ENCODE measurements at regions not wholly inside any gene's neighbourhood (a gene's known extent, or its start where the extent isn't known, plus 50 kb on each side); places are given as distances from the start of the nearest gene placed in this dataset.
"Not testable (repeated sequence)": the region's sequence is repeated elsewhere in the genome, so short reads cannot be mapped to it uniquely, and the experiment has no call there.

GRCh38 chr17:68759002-68759342 lies 157.8 kb upstream of the FAM20A start:
- intact Hi-C loops (cut with DNase I), result loop anchor here in 1 of 2 donors (5.0 kb wide), 1 partner anchor 292 kb away; no protein-coding TSS in a partner anchor
- TF ChIP-seq CTCF (IDR thresholded peaks at IDR 0.05), result no peak
- no peaks in the 10 kb centered on the region for H3K27me3 ChIP-seq (ENCODE audit: insufficient read depth in 3 of 3, low read length in 2 of 3)
- ATAC-seq (no peak), DNase-seq (no peak)
- H3K36me3 ChIP-seq (ENCODE audit: insufficient read depth in 1 of 2, low read depth in 1 of 2), result no peaks in the 10 kb centered on the region
- no peaks in the 10 kb centered on the region for H3K4me1 ChIP-seq
- no peaks in the 10 kb centered on the region for H3K9me3 ChIP-seq
- H3K4me3 ChIP-seq, result peak overlapping the region; percentile 60
- peak overlapping the region; percentile 89 for H3K27ac ChIP-seq
- 75 to 85% (median 81%) methylated on average over 6 of the region's 6 CpGs for WGBS, 3 donors

DNA sequence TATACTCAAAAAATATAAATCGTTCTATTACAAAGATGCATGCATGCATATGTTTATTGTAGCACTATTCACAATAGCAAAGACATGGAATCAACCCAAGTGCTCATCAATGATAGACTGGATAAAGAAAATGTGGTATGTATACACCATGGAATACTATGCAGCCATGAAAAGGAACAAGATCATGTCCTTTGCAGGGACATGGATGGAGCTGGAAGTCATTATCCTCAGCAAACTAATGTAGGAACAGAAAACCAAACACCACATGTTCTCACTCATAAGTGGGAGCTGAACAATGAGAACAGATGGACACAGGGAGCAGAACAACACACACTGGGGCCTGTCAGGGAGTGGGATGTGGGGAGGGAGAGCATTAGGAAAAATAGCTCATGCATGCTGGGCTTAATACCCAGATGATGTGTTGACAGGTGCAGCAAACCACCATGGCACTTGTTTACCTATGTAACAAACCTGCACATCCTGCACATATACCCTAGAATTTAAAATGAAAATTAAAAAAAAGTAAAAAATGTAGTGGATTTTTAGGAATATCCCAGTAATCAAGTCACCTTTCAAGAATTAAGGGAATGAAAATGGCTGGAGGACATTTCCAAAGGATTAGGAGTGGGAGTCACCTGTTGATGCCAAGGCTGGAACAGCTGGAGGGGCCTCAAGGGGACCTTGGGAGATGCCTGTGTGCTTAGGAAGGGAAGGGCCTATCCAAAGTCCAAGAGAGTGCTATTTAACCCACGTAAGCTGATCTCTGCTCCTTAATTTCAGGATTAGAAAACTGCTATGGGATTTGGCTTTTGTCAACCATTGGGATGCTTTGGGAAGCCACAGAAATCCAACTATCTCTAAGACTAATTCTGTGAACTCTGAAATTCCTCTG lies 156.9 kb upstream of the FAM20A start:
- WGBS, 3 donors, result 81 to 88% (median 84%) methylated on average over 2 of the region's 2 CpGs

DNA sequence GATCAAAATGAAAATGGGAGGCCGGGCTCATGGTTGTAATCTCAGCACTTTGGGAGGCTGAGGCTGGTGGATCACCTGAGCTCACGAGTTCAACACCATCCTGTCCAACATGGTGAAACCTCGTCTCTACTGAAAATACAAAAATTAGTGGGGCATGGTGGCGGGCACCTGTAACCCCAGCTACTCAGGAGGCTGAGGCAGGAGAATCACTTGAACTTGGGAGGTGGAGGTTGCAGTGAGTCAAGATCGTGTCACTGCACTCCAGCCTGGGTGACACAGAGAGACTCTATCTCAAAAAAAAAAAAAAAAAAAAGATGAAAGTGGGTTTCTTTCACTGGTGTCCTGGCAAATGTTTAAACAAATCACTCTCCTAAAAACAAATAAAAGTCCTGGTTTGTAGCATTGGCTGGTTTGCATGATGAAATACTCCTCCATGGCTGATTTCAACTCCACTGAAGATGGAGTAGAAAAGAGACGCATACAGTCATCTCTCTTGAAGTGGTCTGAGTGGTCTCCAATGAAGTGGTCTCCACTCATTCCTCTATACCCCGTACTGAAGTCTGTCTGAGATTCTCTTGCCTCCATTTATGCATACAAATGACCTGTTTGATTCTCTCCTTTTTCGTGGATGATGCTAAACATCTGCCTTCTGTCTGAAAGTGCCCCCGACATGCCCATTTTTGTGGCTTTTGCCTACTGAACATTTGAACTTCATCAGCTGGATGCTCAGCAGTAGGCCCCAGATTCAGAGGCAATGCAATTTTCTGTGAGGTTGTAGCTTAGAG lies 153.0 kb upstream of the FAM20A start:
- Histone ChIP-seq H3K4me1 (no peaks in the 10 kb centered on the region), H3K27me3 (ENCODE audit: insufficient read depth in 3 of 3, low read length in 2 of 3) (no peaks in the 10 kb centered on the region), H3K27ac (no peak overlapping the region), H3K4me3 (no peak overlapping the region), H3K9me3 (no peaks in the 10 kb centered on the region), H3K36me3 (ENCODE audit: insufficient read depth in 1 of 2, low read depth in 1 of 2) (no peaks in the 10 kb centered on the region)
- 85 to 97% (median 94%) methylated on average over 8 to 9 of the region's 9 CpGs for WGBS, 3 donors
- DNase-seq, result no peak
- intact Hi-C loops (cut with DNase I), result no loop called here
- no peak for TF ChIP-seq CTCF (IDR thresholded peaks at IDR 0.05)
- no peak for ATAC-seq

More for the DNA sequence above, 156.9 kb upstream of the FAM20A start:
- not testable (repeated sequence) for DNase-seq; H3K27ac ChIP-seq; ATAC-seq; H3K9me3 ChIP-seq; H3K4me3 ChIP-seq; H3K4me1 ChIP-seq; H3K27me3 ChIP-seq (ENCODE audit: insufficient read depth in 3 of 3, low read length in 2 of 3); H3K36me3 ChIP-seq (ENCODE audit: insufficient read depth in 1 of 2, low read depth in 1 of 2)
- intact Hi-C loops (cut with DNase I), result loop anchor here in 1 of 2 donors (5.0 kb wide), 1 partner anchor 291 kb away; no protein-coding TSS in a partner anchor

- 76 to 80% (median 77%) methylated on average over 6 of the region's 6 CpGs for WGBS, 3 donors
- Histone ChIP-seq H3K27ac (no peak overlapping the region), H3K36me3 (ENCODE audit: insufficient read depth in 1 of 2, low read depth in 1 of 2) (no peaks in the 10 kb centered on the region), H3K27me3 (ENCODE audit: insufficient read depth in 3 of 3, low read length in 2 of 3) (no peaks in the 10 kb centered on the region), H3K4me1 (no peaks in the 10 kb centered on the region), H3K9me3 (peaks cover under 1% of the 10 kb centered on the region), H3K4me3 (no peak overlapping the region)
- no peak for TF ChIP-seq CTCF (IDR thresholded peaks at IDR 0.05)
- ATAC-seq (no peak), DNase-seq (no peak)
- intact Hi-C loops (cut with DNase I), result no loop called here
Measured at GRCh38 chr17:68750208-68750562, 149.0 kb upstream of the FAM20A start.
